ENCODE measurements at regions not wholly inside any gene's neighbourhood (a gene's known extent, or its start where the extent isn't known, plus 50 kb on each side); places are given as distances from the start of the nearest gene placed in this dataset.

DNA sequence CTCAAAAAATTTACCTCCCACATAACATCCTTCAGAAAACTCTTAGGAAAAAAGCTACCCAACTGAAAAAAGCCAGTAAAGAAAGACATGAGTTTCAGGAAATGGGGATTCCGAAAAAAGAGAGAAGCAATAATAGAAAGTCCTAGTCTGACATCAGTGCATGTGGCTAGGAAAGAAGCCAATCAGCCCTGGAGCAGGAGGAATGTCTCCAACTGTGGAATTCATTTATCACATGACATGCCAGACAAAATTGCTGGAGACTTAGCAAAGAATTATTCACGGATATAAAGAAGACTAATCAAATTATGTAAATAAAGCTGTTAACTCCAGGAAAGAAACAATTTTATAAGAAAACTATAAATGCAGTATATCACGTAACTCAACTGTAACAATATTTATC lies 258.9 kb upstream of the RARB start (continued):
- TF ChIP-seq, protein P1, sequence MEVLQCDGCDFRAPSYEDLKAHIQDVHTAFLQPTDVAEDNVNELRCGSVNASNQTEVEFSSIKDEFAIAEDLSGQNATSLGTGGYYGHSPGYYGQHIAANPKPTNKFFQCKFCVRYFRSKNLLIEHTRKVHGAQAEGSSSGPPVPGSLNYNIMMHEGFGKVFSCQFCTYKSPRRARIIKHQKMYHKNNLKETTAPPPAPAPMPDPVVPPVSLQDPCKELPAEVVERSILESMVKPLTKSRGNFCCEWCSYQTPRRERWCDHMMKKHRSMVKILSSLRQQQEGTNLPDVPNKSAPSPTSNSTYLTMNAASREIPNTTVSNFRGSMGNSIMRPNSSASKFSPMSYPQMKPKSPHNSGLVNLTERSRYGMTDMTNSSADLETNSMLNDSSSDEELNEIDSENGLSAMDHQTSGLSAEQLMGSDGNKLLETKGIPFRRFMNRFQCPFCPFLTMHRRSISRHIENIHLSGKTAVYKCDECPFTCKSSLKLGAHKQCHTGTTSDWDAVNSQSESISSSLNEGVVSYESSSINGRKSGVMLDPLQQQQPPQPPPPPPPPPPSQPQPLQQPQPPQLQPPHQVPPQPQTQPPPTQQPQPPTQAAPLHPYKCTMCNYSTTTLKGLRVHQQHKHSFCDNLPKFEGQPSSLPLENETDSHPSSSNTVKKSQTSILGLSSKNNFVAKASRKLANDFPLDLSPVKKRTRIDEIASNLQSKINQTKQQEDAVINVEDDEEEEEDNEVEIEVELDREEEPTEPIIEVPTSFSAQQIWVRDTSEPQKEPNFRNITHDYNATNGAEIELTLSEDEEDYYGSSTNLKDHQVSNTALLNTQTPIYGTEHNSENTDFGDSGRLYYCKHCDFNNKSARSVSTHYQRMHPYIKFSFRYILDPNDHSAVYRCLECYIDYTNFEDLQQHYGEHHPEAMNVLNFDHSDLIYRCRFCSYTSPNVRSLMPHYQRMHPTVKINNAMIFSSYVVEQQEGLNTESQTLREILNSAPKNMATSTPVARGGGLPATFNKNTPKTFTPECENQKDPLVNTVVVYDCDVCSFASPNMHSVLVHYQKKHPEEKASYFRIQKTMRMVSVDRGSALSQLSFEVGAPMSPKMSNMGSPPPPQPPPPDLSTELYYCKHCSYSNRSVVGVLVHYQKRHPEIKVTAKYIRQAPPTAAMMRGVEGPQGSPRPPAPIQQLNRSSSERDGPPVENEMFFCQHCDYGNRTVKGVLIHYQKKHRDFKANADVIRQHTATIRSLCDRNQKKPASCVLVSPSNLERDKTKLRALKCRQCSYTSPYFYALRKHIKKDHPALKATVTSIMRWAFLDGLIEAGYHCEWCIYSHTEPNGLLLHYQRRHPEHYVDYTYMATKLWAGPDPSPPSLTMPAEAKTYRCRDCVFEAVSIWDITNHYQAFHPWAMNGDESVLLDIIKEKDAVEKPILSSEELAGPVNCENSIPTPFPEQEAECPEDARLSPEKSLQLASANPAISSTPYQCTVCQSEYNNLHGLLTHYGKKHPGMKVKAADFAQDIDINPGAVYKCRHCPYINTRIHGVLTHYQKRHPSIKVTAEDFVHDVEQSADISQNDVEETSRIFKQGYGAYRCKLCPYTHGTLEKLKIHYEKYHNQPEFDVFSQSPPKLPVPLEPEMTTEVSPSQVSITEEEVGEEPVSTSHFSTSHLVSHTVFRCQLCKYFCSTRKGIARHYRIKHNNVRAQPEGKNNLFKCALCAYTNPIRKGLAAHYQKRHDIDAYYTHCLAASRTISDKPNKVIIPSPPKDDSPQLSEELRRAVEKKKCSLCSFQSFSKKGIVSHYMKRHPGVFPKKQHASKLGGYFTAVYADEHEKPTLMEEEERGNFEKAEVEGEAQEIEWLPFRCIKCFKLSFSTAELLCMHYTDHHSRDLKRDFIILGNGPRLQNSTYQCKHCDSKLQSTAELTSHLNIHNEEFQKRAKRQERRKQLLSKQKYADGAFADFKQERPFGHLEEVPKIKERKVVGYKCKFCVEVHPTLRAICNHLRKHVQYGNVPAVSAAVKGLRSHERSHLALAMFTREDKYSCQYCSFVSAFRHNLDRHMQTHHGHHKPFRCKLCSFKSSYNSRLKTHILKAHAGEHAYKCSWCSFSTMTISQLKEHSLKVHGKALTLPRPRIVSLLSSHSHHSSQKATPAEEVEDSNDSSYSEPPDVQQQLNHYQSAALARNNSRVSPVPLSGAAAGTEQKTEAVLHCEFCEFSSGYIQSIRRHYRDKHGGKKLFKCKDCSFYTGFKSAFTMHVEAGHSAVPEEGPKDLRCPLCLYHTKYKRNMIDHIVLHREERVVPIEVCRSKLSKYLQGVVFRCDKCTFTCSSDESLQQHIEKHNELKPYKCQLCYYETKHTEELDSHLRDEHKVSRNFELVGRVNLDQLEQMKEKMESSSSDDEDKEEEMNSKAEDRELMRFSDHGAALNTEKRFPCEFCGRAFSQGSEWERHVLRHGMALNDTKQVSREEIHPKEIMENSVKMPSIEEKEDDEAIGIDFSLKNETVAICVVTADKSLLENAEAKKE (CRISPR knock-in tag; IDR thresholded peaks at IDR 0.05) = no peak
- TF ChIP-seq EZH2phosphoT487 (IDR thresholded peaks at IDR 0.05; ENCODE audit: unreplicated experiment) = no peak
- TF ChIP-seq CREB1 (CRISPR knock-in tag; IDR thresholded peaks at IDR 0.05; ENCODE audit: low read depth) = no peak
- TF ChIP-seq, protein P2, sequence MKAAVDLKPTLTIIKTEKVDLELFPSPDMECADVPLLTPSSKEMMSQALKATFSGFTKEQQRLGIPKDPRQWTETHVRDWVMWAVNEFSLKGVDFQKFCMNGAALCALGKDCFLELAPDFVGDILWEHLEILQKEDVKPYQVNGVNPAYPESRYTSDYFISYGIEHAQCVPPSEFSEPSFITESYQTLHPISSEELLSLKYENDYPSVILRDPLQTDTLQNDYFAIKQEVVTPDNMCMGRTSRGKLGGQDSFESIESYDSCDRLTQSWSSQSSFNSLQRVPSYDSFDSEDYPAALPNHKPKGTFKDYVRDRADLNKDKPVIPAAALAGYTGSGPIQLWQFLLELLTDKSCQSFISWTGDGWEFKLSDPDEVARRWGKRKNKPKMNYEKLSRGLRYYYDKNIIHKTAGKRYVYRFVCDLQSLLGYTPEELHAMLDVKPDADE (IDR thresholded peaks at IDR 0.05) = no peak
- TF ChIP-seq, protein P3, sequence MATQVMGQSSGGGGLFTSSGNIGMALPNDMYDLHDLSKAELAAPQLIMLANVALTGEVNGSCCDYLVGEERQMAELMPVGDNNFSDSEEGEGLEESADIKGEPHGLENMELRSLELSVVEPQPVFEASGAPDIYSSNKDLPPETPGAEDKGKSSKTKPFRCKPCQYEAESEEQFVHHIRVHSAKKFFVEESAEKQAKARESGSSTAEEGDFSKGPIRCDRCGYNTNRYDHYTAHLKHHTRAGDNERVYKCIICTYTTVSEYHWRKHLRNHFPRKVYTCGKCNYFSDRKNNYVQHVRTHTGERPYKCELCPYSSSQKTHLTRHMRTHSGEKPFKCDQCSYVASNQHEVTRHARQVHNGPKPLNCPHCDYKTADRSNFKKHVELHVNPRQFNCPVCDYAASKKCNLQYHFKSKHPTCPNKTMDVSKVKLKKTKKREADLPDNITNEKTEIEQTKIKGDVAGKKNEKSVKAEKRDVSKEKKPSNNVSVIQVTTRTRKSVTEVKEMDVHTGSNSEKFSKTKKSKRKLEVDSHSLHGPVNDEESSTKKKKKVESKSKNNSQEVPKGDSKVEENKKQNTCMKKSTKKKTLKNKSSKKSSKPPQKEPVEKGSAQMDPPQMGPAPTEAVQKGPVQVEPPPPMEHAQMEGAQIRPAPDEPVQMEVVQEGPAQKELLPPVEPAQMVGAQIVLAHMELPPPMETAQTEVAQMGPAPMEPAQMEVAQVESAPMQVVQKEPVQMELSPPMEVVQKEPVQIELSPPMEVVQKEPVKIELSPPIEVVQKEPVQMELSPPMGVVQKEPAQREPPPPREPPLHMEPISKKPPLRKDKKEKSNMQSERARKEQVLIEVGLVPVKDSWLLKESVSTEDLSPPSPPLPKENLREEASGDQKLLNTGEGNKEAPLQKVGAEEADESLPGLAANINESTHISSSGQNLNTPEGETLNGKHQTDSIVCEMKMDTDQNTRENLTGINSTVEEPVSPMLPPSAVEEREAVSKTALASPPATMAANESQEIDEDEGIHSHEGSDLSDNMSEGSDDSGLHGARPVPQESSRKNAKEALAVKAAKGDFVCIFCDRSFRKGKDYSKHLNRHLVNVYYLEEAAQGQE (IDR thresholded peaks at IDR 0.05; ENCODE audit: unreplicated experiment) = no peak
- no peak for TF ChIP-seq EZH2 (IDR thresholded peaks at IDR 0.05; ENCODE audit: low read depth, unreplicated experiment)
- TF ChIP-seq JUNB (IDR thresholded peaks at IDR 0.05; ENCODE audit: unreplicated experiment) = no peak
